Sigmoid colon (tissue), 6 donors: ENCODE measurements at regions not wholly inside any gene's neighbourhood (a gene's known extent, or its start where the extent isn't known, plus 50 kb on each side); places are given as distances from the start of the nearest gene placed in this dataset.
A peak's percentile ranks its signal among the peaks of the same experiment; 100 is the strongest.

Source experiments
- DNase-seq: peaks from one replicate; pipeline ENCODE4 v3.0.0-alpha.2; 2019
- H3K27ac ChIP-seq, 4 donors: fragments of 200-600 bp; sonication (generic); one replicate each; pipeline ENCODE4 v1.5.1; 2016 to 2019; ENCODE audit warnings: mild to moderate bottlenecking in 1 of 4
- H3K27me3 ChIP-seq, 3 donors: fragments of 200-600 bp; sonication (generic); one replicate each; pipeline ENCODE4 v1.5.1; 2019; ENCODE audit warnings: mild to moderate bottlenecking in 1 of 3
- H3K36me3 ChIP-seq, 4 donors: fragments of 200-600 bp; sonication (generic); one replicate each; pipeline ENCODE4 v1.5.1; 2016 to 2019
- H3K4me1 ChIP-seq, 4 donors: fragments of 200-600 bp; sonication (generic); one replicate each; pipeline ENCODE4 v1.5.1; 2017 to 2019
- H3K4me3 ChIP-seq, 4 donors: fragments of 200-600 bp; sonication (generic); one replicate each; pipeline ENCODE4 v1.5.1; 2017 to 2019; ENCODE audit warnings: mild to moderate bottlenecking in 2 of 4, moderate library complexity in 1 of 4
- H3K9me3 ChIP-seq, 4 donors: fragments of 200-600 bp in 3 of 4; sonication (generic) in 3 of 4; one replicate each; pipeline versions ENCODE4 v1.5.1 to v1.6.1; 2013 to 2019
- EP300 ChIP-seq, 4 donors: sonication (generic); formaldehyde crosslinking; IDR thresholded peaks; one replicate each; pipeline ENCODE4 v1.6.1; 2017; ENCODE audit warnings: antibody characterized with exemption in 4 of 4
- POLR2A ChIP-seq, 2 donors: fragments of 450-650 bp; IDR thresholded peaks; one replicate each; pipeline ENCODE4 v1.6.1; 2016; ENCODE audit warnings: antibody characterized with exemption in 2 of 2, mild to moderate bottlenecking in 2 of 2, moderate library complexity in 2 of 2
- POLR2AphosphoS5 ChIP-seq, 4 donors: sonication (generic); formaldehyde crosslinking; IDR thresholded peaks; one replicate each; pipeline ENCODE4 v1.6.1; 2017; ENCODE audit warnings: antibody characterized with exemption in 4 of 4
- WGBS, 2 donors: extraction: QIAGEN DNeasy Blood & Tissue Kit; methylation state at CpG; one replicate each; pipeline ENCODE4 v1.1.7; 2013; 5-methylcytosine and 5-hydroxymethylcytosine counted together
- intact Hi-C: fragments of 100-400 bp; cut with DNase I; formaldehyde crosslinking; loops from one replicate; pipeline ENCODE4 v1.15.1; 2023
- TF ChIP-seq, protein P1 (sequence below), 4 experiments: fragments of 450-650 bp in 3 of 4; fragments of 200-600 bp in 1 of 4; IDR thresholded peaks; one replicate each; pipeline ENCODE4 v1.5.1; 2016 to 2019; ENCODE audit warnings: antibody characterized with exemption in 4 of 4, mild to moderate bottlenecking in 3 of 4, moderate library complexity in 2 of 4
- donor health status: healthy with polysubstance abuse.
- donor health status: healthy.

DNA sequence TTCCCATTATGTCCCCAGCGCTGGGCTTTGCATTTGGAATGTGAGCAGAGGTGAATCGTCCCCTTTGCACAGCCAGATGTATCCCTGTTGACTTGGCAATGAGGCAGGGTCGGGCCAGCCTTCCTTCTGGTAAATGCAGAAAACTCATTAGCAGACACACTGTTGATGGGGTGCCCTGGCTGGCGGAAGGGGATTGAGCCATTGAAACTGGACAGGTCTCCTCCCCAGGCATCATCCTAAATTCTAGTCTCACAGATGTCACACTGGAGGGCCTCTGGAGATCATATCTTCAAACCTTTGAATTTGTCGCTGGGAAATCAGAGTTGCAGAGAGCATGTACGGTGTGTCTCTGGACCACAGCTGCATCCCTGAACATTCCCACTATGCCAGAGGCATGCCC is 219.5 kb upstream of the TSHZ3 start:
- Histone ChIP-seq H3K27me3 (no peaks in the 10 kb centered on the region), H3K9me3 (no peaks in the 10 kb centered on the region), H3K36me3 (no peaks in the 10 kb centered on the region), H3K27ac (no peak overlapping the region), H3K4me3 (no peak overlapping the region), H3K4me1 (peaks cover 0 to 7% (median 3%) of the 10 kb centered on the region in 4 donors)
- no peak for DNase-seq
- intact Hi-C loops: no loop called here
- TF ChIP-seq POLR2A (IDR thresholded peaks at IDR 0.05) (no peak), POLR2AphosphoS5 (IDR thresholded peaks at IDR 0.05) (no peak), EP300 (IDR thresholded peaks at IDR 0.05) (no peak)
- TF ChIP-seq, protein P1, sequence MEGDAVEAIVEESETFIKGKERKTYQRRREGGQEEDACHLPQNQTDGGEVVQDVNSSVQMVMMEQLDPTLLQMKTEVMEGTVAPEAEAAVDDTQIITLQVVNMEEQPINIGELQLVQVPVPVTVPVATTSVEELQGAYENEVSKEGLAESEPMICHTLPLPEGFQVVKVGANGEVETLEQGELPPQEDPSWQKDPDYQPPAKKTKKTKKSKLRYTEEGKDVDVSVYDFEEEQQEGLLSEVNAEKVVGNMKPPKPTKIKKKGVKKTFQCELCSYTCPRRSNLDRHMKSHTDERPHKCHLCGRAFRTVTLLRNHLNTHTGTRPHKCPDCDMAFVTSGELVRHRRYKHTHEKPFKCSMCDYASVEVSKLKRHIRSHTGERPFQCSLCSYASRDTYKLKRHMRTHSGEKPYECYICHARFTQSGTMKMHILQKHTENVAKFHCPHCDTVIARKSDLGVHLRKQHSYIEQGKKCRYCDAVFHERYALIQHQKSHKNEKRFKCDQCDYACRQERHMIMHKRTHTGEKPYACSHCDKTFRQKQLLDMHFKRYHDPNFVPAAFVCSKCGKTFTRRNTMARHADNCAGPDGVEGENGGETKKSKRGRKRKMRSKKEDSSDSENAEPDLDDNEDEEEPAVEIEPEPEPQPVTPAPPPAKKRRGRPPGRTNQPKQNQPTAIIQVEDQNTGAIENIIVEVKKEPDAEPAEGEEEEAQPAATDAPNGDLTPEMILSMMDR (IDR thresholded peaks at IDR 0.05): no peak
- WGBS, 2 donors: 87 to 91% methylated on average over 6 of the region's 6 CpGs

DNA sequence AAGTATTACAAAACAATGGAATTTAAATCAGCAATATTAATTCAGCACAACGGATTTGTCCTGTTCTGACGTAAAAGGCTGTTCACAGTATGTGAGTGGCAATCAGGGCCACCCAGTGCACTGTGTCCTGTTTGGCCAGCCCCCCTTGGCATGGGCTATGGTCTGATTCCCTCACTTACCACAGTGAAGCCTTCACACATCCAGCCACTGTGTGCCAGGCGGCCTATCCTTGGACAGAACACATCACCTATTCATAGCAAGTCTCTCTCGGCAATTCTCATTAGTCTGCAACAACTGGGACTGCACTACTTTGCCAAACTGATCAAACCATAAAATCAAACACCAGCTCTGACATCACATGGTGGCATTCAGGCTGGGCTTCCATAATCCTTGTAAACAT is 221.5 kb upstream of the TSHZ3 start:
- no peaks in the 10 kb centered on the region for H3K36me3 ChIP-seq
- no peak overlapping the region for H3K27ac ChIP-seq
- H3K9me3 ChIP-seq: no peaks in the 10 kb centered on the region
- DNase-seq: peak; percentile 25
- no peak overlapping the region for H3K4me3 ChIP-seq
- intact Hi-C loops: no loop called here
- TF ChIP-seq POLR2A (IDR thresholded peaks at IDR 0.05): no peak
- no peak for TF ChIP-seq EP300 (IDR thresholded peaks at IDR 0.05)
- TF ChIP-seq POLR2AphosphoS5 (IDR thresholded peaks at IDR 0.05): no peak
- TF ChIP-seq, protein P1 (IDR thresholded peaks at IDR 0.05): no peak
- no peaks in the 10 kb centered on the region for H3K27me3 ChIP-seq
- WGBS, 2 donors: 71 to 82% methylated on average over 4 of the region's 4 CpGs
- no peaks in the 10 kb centered on the region for H3K4me1 ChIP-seq

DNA sequence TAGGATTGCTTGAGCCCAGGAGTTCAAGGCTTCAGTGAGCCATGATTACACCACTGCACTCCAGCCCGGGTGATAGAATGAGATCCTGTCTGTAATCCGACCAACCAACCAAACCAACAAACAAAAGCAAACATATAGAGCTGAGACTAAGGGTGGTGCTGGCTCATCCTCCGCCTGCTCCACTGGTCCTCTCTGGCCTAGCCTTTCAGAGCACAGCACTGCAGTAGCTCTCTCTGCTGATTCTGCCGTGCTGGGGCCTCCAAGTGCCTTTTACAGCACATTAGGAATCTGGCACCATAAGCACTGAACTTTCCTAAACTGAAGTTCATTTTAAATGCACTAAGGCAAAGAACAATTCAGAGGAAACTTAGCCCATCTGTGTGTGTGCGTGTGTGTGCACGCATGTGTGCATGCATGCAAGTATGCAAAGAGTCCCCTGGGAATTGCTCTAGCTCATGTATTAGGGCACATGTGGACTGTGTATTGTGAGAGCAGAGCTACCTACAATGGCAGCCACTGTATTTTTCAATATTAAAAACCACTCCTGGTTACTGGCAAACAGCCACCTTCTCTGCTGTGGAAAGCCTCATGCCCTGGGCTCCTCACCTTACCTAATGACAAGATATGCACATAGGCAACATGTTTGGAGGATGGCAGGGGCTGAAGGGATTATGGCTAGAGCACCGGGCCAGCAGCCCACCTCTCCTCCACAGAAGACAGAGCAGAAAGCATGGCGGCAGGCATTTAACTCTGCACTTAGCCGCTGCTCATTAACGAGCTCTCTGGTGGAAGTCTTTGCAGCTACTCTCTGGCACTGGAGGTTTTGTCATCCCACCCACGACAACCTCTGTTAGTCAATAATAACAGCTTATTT is 223.1 kb upstream of the TSHZ3 start:
- 59 to 79% methylated on average over 11 of the region's 11 CpGs for WGBS, 2 donors
- no peak overlapping the region for H3K4me3 ChIP-seq
- no peaks in the 10 kb centered on the region for H3K27me3 ChIP-seq
- peak; percentile 27 for DNase-seq
- intact Hi-C loops: no loop called here
- H3K36me3 ChIP-seq: no peaks in the 10 kb centered on the region
- H3K9me3 ChIP-seq: no peaks in the 10 kb centered on the region
- no peaks in the 10 kb centered on the region for H3K4me1 ChIP-seq
- TF ChIP-seq, protein P1 (IDR thresholded peaks at IDR 0.05): no peak
- TF ChIP-seq EP300 (IDR thresholded peaks at IDR 0.05) (no peak), POLR2AphosphoS5 (IDR thresholded peaks at IDR 0.05) (no peak), POLR2A (IDR thresholded peaks at IDR 0.05) (no peak)
- H3K27ac ChIP-seq: no peak overlapping the region

DNA sequence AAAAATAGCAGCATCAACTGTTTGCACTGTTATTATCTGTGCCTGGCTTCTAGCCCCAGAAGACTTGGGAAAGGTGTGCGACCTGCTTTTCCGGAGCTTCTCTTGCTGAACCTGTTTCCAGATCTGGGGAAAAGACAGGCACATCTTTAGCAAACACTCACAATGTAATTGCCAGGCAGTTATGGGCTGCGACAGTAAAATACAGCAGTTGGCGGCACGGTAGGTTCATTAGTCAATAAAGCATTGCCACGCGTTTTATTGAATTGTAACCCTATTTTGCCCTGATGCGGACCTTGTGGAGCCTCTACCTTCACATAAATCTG is 223.7 kb upstream of the TSHZ3 start:
- no peak overlapping the region for H3K4me3 ChIP-seq
- no peak for DNase-seq
- no peaks in the 10 kb centered on the region for H3K9me3 ChIP-seq
- intact Hi-C loops: no loop called here
- 24 to 76% methylated on average over 8 of the region's 8 CpGs for WGBS, 2 donors
- no peak overlapping the region for H3K27ac ChIP-seq
- no peaks in the 10 kb centered on the region for H3K4me1 ChIP-seq
- no peaks in the 10 kb centered on the region for H3K27me3 ChIP-seq
- TF ChIP-seq POLR2A (IDR thresholded peaks at IDR 0.05) (no peak), POLR2AphosphoS5 (IDR thresholded peaks at IDR 0.05) (no peak), EP300 (IDR thresholded peaks at IDR 0.05) (no peak)
- TF ChIP-seq, protein P1 (IDR thresholded peaks at IDR 0.05): no peak
- H3K36me3 ChIP-seq: no peaks in the 10 kb centered on the region
